ENCODE measurements at regions not wholly inside any gene's neighbourhood (a gene's known extent, or its start where the extent isn't known, plus 50 kb on each side); places are given as distances from the start of the nearest gene placed in this dataset.

GRCh38 chr3:67866571-67866970 lies 212.2 kb upstream of the SUCLG2 start:
- Histone ChIP-seq H3K9ac (ENCODE audit: insufficient read length) (no peak overlapping the region), H3K36me3 (ENCODE audit: insufficient read depth, low read length) (no peaks in the 10 kb centered on the region), H3K9me3 (ENCODE audit: low read depth, low read length) (no peaks in the 10 kb centered on the region), H3K4me3 (no peak overlapping the region), H3K27ac (no peak overlapping the region)
- TF ChIP-seq EZH2 (IDR thresholded peaks at IDR 0.05) (no peak), POLR2AphosphoS5 (IDR thresholded peaks at IDR 0.05; ENCODE audit: borderline replicate concordance, low read depth, low read length) (no peak), FOXP2 (optimal IDR thresholded peaks at IDR 0.05; ENCODE audit: control extremely low read depth, extremely low read length, insufficient read depth) (no peak)
- no peak for DNase-seq (ENCODE audit: low read depth, low spot score)

GRCh38 chr3:67864587-67865183 lies 210.3 kb upstream of the SUCLG2 start:
- Histone ChIP-seq H3K4me3 (no peak overlapping the region), H3K9me3 (ENCODE audit: low read depth, low read length) (no peaks in the 10 kb centered on the region), H3K27ac (no peak overlapping the region), H3K9ac (ENCODE audit: insufficient read length) (no peak overlapping the region), H3K36me3 (ENCODE audit: insufficient read depth, low read length) (no peaks in the 10 kb centered on the region)
- no peak for TF ChIP-seq EZH2 (IDR thresholded peaks at IDR 0.05)
- no peak for TF ChIP-seq FOXP2 (optimal IDR thresholded peaks at IDR 0.05; ENCODE audit: control extremely low read depth, extremely low read length, insufficient read depth)
- TF ChIP-seq POLR2AphosphoS5 (IDR thresholded peaks at IDR 0.05; ENCODE audit: borderline replicate concordance, low read depth, low read length) = no peak
- no peak for DNase-seq (ENCODE audit: low read depth, low spot score)

- no peak overlapping the region for H3K4me3 ChIP-seq
- TF ChIP-seq POLR2AphosphoS5 (IDR thresholded peaks at IDR 0.05; ENCODE audit: borderline replicate concordance, low read depth, low read length) = no peak
- TF ChIP-seq EZH2 (IDR thresholded peaks at IDR 0.05) = no peak
- no peak for TF ChIP-seq FOXP2 (optimal IDR thresholded peaks at IDR 0.05; ENCODE audit: control extremely low read depth, extremely low read length, insufficient read depth)
- H3K9me3 ChIP-seq (ENCODE audit: low read depth, low read length) = no peaks in the 10 kb centered on the region
- DNase-seq (ENCODE audit: low read depth, low spot score) = no peak
- H3K36me3 ChIP-seq (ENCODE audit: insufficient read depth, low read length) = no peaks in the 10 kb centered on the region
- no peak overlapping the region for H3K9ac ChIP-seq (ENCODE audit: insufficient read length)
- no peak overlapping the region for H3K27ac ChIP-seq
Observed at GRCh38 chr3:67863869-67864268, 209.5 kb upstream of the SUCLG2 start.

- Histone ChIP-seq H3K9ac (ENCODE audit: insufficient read length) (no peak overlapping the region), H3K36me3 (ENCODE audit: insufficient read depth, low read length) (no peaks in the 10 kb centered on the region), H3K27ac (no peak overlapping the region), H3K9me3 (ENCODE audit: low read depth, low read length) (no peaks in the 10 kb centered on the region), H3K4me3 (no peak overlapping the region)
- DNase-seq (ENCODE audit: low read depth, low spot score) = no peak
- TF ChIP-seq EZH2 (IDR thresholded peaks at IDR 0.05) = no peak
- no peak for TF ChIP-seq FOXP2 (optimal IDR thresholded peaks at IDR 0.05; ENCODE audit: control extremely low read depth, extremely low read length, insufficient read depth)
- TF ChIP-seq POLR2AphosphoS5 (IDR thresholded peaks at IDR 0.05; ENCODE audit: borderline replicate concordance, low read depth, low read length) = no peak
Observed at GRCh38 chr3:67860429-67860828, 206.0 kb upstream of the SUCLG2 start.

- TF ChIP-seq POLR2AphosphoS5 (IDR thresholded peaks at IDR 0.05; ENCODE audit: borderline replicate concordance, low read depth, low read length) (no peak), FOXP2 (optimal IDR thresholded peaks at IDR 0.05; ENCODE audit: control extremely low read depth, extremely low read length, insufficient read depth) (no peak), EZH2 (IDR thresholded peaks at IDR 0.05) (no peak)
- no peak for DNase-seq (ENCODE audit: low read depth, low spot score)
- Histone ChIP-seq H3K9ac (ENCODE audit: insufficient read length) (no peak overlapping the region), H3K27ac (no peak overlapping the region), H3K9me3 (ENCODE audit: low read depth, low read length) (no peaks in the 10 kb centered on the region), H3K4me3 (no peak overlapping the region), H3K36me3 (ENCODE audit: insufficient read depth, low read length) (no peaks in the 10 kb centered on the region)
Observed at GRCh38 chr3:67858492-67858891, 204.1 kb upstream of the SUCLG2 start.

GRCh38 chr3:67856718-67857117 lies 202.3 kb upstream of the SUCLG2 start:
- no peak overlapping the region for H3K27ac ChIP-seq
- H3K9me3 ChIP-seq (ENCODE audit: low read depth, low read length) = no peaks in the 10 kb centered on the region
- DNase-seq (ENCODE audit: low read depth, low spot score) = no peak
- TF ChIP-seq FOXP2 (optimal IDR thresholded peaks at IDR 0.05; ENCODE audit: control extremely low read depth, extremely low read length, insufficient read depth) = no peak
- TF ChIP-seq POLR2AphosphoS5 (IDR thresholded peaks at IDR 0.05; ENCODE audit: borderline replicate concordance, low read depth, low read length) = no peak
- no peak for TF ChIP-seq EZH2 (IDR thresholded peaks at IDR 0.05)
- no peak overlapping the region for H3K9ac ChIP-seq (ENCODE audit: insufficient read length)
- H3K36me3 ChIP-seq (ENCODE audit: insufficient read depth, low read length) = no peaks in the 10 kb centered on the region
- no peak overlapping the region for H3K4me3 ChIP-seq

- Histone ChIP-seq H3K9ac (ENCODE audit: insufficient read length) (no peak overlapping the region), H3K36me3 (ENCODE audit: insufficient read depth, low read length) (no peaks in the 10 kb centered on the region), H3K4me3 (no peak overlapping the region), H3K9me3 (ENCODE audit: low read depth, low read length) (no peaks in the 10 kb centered on the region), H3K27ac (no peak overlapping the region)
- no peak for DNase-seq (ENCODE audit: low read depth, low spot score)
- TF ChIP-seq POLR2AphosphoS5 (IDR thresholded peaks at IDR 0.05; ENCODE audit: borderline replicate concordance, low read depth, low read length) (no peak), FOXP2 (optimal IDR thresholded peaks at IDR 0.05; ENCODE audit: control extremely low read depth, extremely low read length, insufficient read depth) (no peak), EZH2 (IDR thresholded peaks at IDR 0.05) (no peak)
Observed at GRCh38 chr3:67854663-67855062, 200.3 kb upstream of the SUCLG2 start.

GRCh38 chr3:67853520-67853919 lies 199.1 kb upstream of the SUCLG2 start:
- Histone ChIP-seq H3K9me3 (ENCODE audit: low read depth, low read length) (no peaks in the 10 kb centered on the region), H3K36me3 (ENCODE audit: insufficient read depth, low read length) (no peaks in the 10 kb centered on the region), H3K27ac (no peak overlapping the region), H3K9ac (ENCODE audit: insufficient read length) (no peak overlapping the region), H3K4me3 (no peak overlapping the region)
- TF ChIP-seq FOXP2 (optimal IDR thresholded peaks at IDR 0.05; ENCODE audit: control extremely low read depth, extremely low read length, insufficient read depth) (no peak), EZH2 (IDR thresholded peaks at IDR 0.05) (no peak), POLR2AphosphoS5 (IDR thresholded peaks at IDR 0.05; ENCODE audit: borderline replicate concordance, low read depth, low read length) (no peak)
- no peak for DNase-seq (ENCODE audit: low read depth, low spot score)

- no peak for TF ChIP-seq POLR2AphosphoS5 (IDR thresholded peaks at IDR 0.05; ENCODE audit: borderline replicate concordance, low read depth, low read length)
- TF ChIP-seq EZH2 (IDR thresholded peaks at IDR 0.05) = no peak
- no peak for TF ChIP-seq FOXP2 (optimal IDR thresholded peaks at IDR 0.05; ENCODE audit: control extremely low read depth, extremely low read length, insufficient read depth)
- H3K27ac ChIP-seq = no peak overlapping the region
- no peaks in the 10 kb centered on the region for H3K36me3 ChIP-seq (ENCODE audit: insufficient read depth, low read length)
- no peak for DNase-seq (ENCODE audit: low read depth, low spot score)
- no peaks in the 10 kb centered on the region for H3K9me3 ChIP-seq (ENCODE audit: low read depth, low read length)
- H3K4me3 ChIP-seq = no peak overlapping the region
- H3K9ac ChIP-seq (ENCODE audit: insufficient read length) = no peak overlapping the region
Observed at GRCh38 chr3:67848299-67848698, 193.9 kb upstream of the SUCLG2 start.
